NT2/D1 (cell line): ENCODE measurements at regions not wholly inside any gene's neighbourhood (a gene's known extent, or its start where the extent isn't known, plus 50 kb on each side); places are given as distances from the start of the nearest gene placed in this dataset.

Experiments used
- DNase-seq: peaks from one replicate; pipeline ENCODE4 v3.0.0-alpha.2; 2011; ENCODE audit warnings: low read depth, low spot score
- H3K27me3 ChIP-seq: 2 replicates; pipeline ENCODE4 v1.6.0; 2011; ENCODE audit warnings: mild to moderate bottlenecking; ENCODE audit not compliant: insufficient read length, insufficient read depth
- H3K36me3 ChIP-seq: 2 replicates; pipeline ENCODE4 v1.6.1; 2011; ENCODE audit warnings: mild to moderate bottlenecking, low read length, mixed read lengths; ENCODE audit not compliant: insufficient read depth, insufficient read length
- H3K4me1 ChIP-seq: 2 replicates; pipeline ENCODE4 v1.5.1; 2011; ENCODE audit not compliant: insufficient read depth, insufficient read length
- H3K4me3 ChIP-seq: 2 replicates; pipeline ENCODE4 v1.5.1; 2011; ENCODE audit warnings: low read depth; ENCODE audit not compliant: insufficient read length
- H3K9ac ChIP-seq: 2 replicates; pipeline ENCODE4 v1.6.0; 2011; ENCODE audit warnings: low read depth; ENCODE audit not compliant: insufficient read length
- H3K9me3 ChIP-seq: 2 replicates; pipeline ENCODE4 v1.5.1; 2011; ENCODE audit warnings: mild to moderate bottlenecking, low read length; ENCODE audit not compliant: insufficient read depth
- SUZ12 ChIP-seq: IDR thresholded peaks from 2 replicates; pipeline ENCODE4 v1.6.1; 2011; ENCODE audit not compliant: insufficient read length, insufficient read depth; ENCODE audit errors: extremely low read depth
- YY1 ChIP-seq: IDR thresholded peaks from 2 replicates; pipeline ENCODE4 v1.6.1; 2011; ENCODE audit not compliant: insufficient read length, insufficient read depth
- ZNF274 ChIP-seq: IDR thresholded peaks from 2 replicates; pipeline ENCODE4 v1.6.1; 2011; ENCODE audit warnings: mild to moderate bottlenecking, low read depth, low read length

DNA sequence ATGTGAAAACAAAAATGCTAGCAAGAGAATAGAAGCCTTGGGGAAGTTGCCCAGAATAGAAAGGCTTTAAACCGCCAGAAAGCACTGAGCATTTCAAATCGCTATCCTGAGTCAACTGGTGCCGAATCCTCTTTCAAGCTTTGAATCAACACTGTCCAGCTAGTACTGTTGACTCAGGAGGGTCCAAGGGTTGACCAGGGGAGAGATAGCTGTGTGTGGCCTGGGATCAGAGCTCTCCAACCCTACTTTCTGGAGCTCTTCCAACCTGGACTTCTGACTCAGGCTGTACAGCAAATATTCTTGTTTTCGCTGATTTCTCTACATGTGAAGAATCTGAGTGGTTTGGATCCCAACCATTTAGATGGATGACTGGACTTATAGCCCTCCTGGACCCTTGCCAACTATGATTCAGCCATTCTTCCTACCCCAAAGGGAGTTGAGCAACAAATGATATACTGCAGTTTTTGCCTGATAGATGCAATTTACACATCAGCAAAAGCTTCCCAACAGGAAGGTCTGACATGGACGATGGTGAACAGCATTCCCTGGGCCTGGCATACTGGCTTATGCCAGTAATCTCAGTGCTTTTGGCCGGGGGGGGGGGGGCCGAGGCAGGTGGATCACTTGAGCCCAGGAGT is 154.0 kb upstream of the SDK2 start:
- Histone ChIP-seq H3K9me3 (no peaks in the 10 kb centered on the region), H3K4me3 (no peak overlapping the region), H3K4me1 (no peaks in the 10 kb centered on the region), H3K27me3 (peaks cover 4% of the 10 kb centered on the region), H3K36me3 (no peaks in the 10 kb centered on the region), H3K9ac (no peak overlapping the region)
- no peak for DNase-seq
- TF ChIP-seq SUZ12: no peak
- no peak for TF ChIP-seq ZNF274
- no peak for TF ChIP-seq YY1

- DNase-seq: no peak
- Histone ChIP-seq H3K4me1 (no peaks in the 10 kb centered on the region), H3K27me3 (peaks cover 4% of the 10 kb centered on the region)
These were observed 154.9 kb upstream of the SDK2 start for GRCh38 chr17:73799096-73799495.

DNA sequence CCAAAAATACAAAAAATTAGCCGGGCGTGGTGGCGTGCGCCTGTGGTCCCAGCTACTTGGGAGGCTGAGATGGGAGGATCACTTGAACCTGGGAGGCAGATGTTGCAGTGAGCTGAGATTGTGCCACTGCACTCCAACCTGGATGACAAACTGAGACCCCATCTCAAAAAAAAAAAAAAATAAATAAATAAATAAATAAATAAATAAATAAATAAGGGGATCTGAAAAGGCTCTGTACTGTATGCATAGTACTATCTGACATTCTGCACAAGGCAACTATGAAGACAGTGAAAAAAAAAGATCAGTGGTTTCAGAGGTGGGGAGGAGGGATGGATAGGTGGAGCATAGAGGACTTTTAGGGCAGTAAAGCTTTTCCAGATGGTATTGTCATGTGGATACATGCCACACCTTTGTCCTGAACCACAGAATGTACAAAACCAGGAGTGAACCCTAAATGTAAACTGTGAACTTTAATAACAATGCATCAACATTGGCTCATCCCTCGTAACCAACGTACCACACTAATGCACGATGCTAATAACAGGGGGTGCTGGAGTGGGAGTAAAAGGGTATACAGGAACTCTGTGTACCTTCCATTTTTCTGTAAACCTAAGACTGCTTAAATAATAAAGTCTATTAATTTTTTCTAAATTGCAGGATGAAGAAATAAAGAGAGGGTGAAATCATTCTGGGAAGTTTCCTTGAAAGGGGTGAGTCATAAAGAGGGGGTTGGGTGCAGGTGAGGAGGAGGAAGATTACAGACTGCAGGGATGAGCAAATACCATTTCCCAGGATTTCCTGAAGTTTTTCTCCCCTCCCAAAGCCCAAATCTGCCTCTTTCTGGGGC is 155.8 kb upstream of the SDK2 start:
- TF ChIP-seq ZNF274 (no peak), SUZ12 (no peak), YY1 (no peak)
- H3K4me3 ChIP-seq: no peak overlapping the region
- no peak overlapping the region for H3K9ac ChIP-seq
- H3K27me3 ChIP-seq: peaks cover 4% of the 10 kb centered on the region
- no peaks in the 10 kb centered on the region for H3K36me3 ChIP-seq
- no peak for DNase-seq
- H3K9me3 ChIP-seq: no peaks in the 10 kb centered on the region
- no peaks in the 10 kb centered on the region for H3K4me1 ChIP-seq

More at GRCh38 chr17:73799096-73799495, 154.9 kb upstream of the SDK2 start:
- H3K4me3 ChIP-seq: no peak overlapping the region
- H3K36me3 ChIP-seq: no peaks in the 10 kb centered on the region
- TF ChIP-seq YY1 (no peak), ZNF274 (no peak), SUZ12 (no peak)
- no peaks in the 10 kb centered on the region for H3K9me3 ChIP-seq
- no peak overlapping the region for H3K9ac ChIP-seq

DNA sequence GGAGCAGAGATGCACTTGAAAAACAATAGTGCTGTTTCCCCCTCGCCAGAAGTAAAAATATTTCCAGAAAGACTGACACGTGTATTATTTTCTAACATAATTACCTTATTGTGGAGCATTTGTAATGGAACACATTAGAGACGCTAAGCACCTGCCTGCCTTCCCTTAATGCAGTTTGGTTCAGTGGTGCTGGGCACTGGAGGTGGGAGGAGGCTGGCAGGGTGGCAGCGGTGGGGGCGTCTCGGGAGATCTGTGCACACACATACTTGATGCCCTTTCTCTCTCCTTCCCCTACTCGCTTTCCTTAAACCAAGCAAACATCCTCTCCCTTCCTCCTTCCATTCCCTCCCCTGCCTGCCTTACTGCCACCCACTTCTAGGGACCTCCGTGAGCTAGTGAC is 156.6 kb upstream of the SDK2 start:
- no peak overlapping the region for H3K9ac ChIP-seq
- H3K27me3 ChIP-seq: peaks cover 4% of the 10 kb centered on the region
- DNase-seq: no peak
- H3K36me3 ChIP-seq: no peaks in the 10 kb centered on the region
- TF ChIP-seq SUZ12 (no peak), YY1 (no peak), ZNF274 (no peak)
- peaks cover 6% of the 10 kb centered on the region; the same call in 1 of the 2 replicates for H3K9me3 ChIP-seq
- H3K4me1 ChIP-seq: no peaks in the 10 kb centered on the region
- H3K4me3 ChIP-seq: no peak overlapping the region

- Histone ChIP-seq H3K4me1 (no peaks in the 10 kb centered on the region), H3K27me3 (peaks cover 4% of the 10 kb centered on the region), H3K9ac (no peak overlapping the region), H3K9me3 (peaks cover 13% of the 10 kb centered on the region), H3K36me3 (no peaks in the 10 kb centered on the region), H3K4me3 (no peak overlapping the region)
- no peak for TF ChIP-seq SUZ12
- no peak for TF ChIP-seq ZNF274
- no peak for TF ChIP-seq YY1
- DNase-seq: no peak
These were observed 157.3 kb upstream of the SDK2 start for GRCh38 chr17:73801455-73802100.

DNA sequence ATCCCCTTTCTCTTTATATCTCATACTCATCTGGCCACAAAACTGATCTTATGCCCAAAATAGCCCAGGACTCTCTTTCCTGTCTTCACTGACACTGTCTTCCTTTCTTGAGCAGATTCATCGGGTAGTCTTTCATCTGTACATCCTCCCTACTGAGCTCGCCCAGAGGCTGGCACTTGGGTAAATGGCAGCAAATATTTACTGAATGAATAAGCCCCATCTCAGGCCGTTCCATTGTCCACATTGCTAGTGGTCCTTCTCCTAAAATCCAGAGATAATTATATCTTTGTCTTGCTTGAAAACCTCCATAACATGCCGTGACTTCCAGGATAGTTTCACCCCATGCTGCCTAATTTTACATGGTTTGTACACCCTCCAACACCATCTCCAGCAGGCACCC is 158.1 kb upstream of the SDK2 start:
- no peak for DNase-seq
- no peak for TF ChIP-seq SUZ12
- TF ChIP-seq YY1: no peak
- no peak for TF ChIP-seq ZNF274
- Histone ChIP-seq H3K4me1 (no peaks in the 10 kb centered on the region), H3K9ac (no peak overlapping the region), H3K9me3 (peaks cover 13% of the 10 kb centered on the region), H3K36me3 (no peaks in the 10 kb centered on the region), H3K27me3 (peaks cover 4% of the 10 kb centered on the region), H3K4me3 (no peak overlapping the region)

- Histone ChIP-seq H3K36me3 (no peaks in the 10 kb centered on the region), H3K9ac (no peak overlapping the region), H3K27me3 (peaks cover 4% of the 10 kb centered on the region), H3K9me3 (peaks cover 13% of the 10 kb centered on the region), H3K4me3 (no peak overlapping the region), H3K4me1 (no peaks in the 10 kb centered on the region)
- DNase-seq: no peak
- TF ChIP-seq YY1: no peak
- TF ChIP-seq SUZ12: no peak
- no peak for TF ChIP-seq ZNF274
These were observed 158.6 kb upstream of the SDK2 start for GRCh38 chr17:73802871-73803270.
